IMR-90 (cell line): ENCODE measurements at regions not wholly inside any gene's neighbourhood (a gene's known extent, or its start where the extent isn't known, plus 50 kb on each side); places are given as distances from the start of the nearest gene placed in this dataset.

ENCODE experiments used
- ATAC-seq: fragments of 200-7000 bp; cut with Tn5 transposase; 2 replicates; pipeline ENCODE4 v1.9.1; 2020; ENCODE audit warnings: low read depth, mild to moderate bottlenecking, moderate library complexity
- BruUV-seq: library from RNA; stranded (reverse); fragments of 400-500 nt; replicated peaks from 2 replicates; lab custom pipeline; 2021; lab: Mats Ljungman, UMichigan
- CTCF ChIA-PET: fragments of 300-600 bp; formaldehyde crosslinking; extraction: SDS; loops from one replicate; lab custom pipeline; 2021; ENCODE audit warnings: antibody characterized with exemption; lab: Yijun Ruan, JAX
- POLR2A ChIA-PET: fragments of 300-600 bp; sonication (Branson Sonifier 250); formaldehyde crosslinking; loops from one replicate; lab custom pipeline; 2022; ENCODE audit warnings: antibody characterized with exemption; ENCODE audit not compliant: unreplicated experiment; lab: Charles Lee
- DNase-seq: peaks from one replicate; pipeline ENCODE4 v3.0.0; 2013
- H2AFZ ChIP-seq: replicated peaks from 2 replicates; pipeline ENCODE3; 2013; ENCODE audit warnings: low read length, mild to moderate bottlenecking; ENCODE audit not compliant: poor library complexity
- H2AK5ac ChIP-seq: 2 replicates; pipeline ENCODE4 v1.6.1; 2013; ENCODE audit warnings: low read depth, low read length, inconsistent platforms
- H2AK9ac ChIP-seq: replicated peaks from 2 replicates; pipeline ENCODE3; 2013; ENCODE audit warnings: mild to moderate bottlenecking, low read depth, low read length, moderate library complexity; ENCODE audit not compliant: poor library complexity
- H2BK120ac ChIP-seq: 2 replicates; pipeline ENCODE4 v1.6.1; 2013; ENCODE audit warnings: low read depth, low read length, inconsistent platforms
- H2BK15ac ChIP-seq: 3 replicates; pipeline ENCODE4 v1.6.1; 2013; ENCODE audit warnings: low read depth, low read length, inconsistent platforms
- H2BK20ac ChIP-seq: 2 replicates; pipeline ENCODE4 v1.6.1; 2013; ENCODE audit warnings: low read depth, mild to moderate bottlenecking, inconsistent platforms, low read length, moderate library complexity
- H2BK5ac ChIP-seq: 2 replicates; pipeline ENCODE4 v1.6.1; 2013; ENCODE audit warnings: mild to moderate bottlenecking, low read depth, low read length, inconsistent platforms; ENCODE audit not compliant: poor library complexity, severe bottlenecking
- H3K14ac ChIP-seq: replicated peaks from 2 replicates; pipeline ENCODE4 v1.6.1; 2013; ENCODE audit warnings: low read depth, low read length, inconsistent platforms
- H3K18ac ChIP-seq: 2 replicates; pipeline ENCODE4 v1.6.1; 2013; ENCODE audit warnings: low read depth, low read length, control low read depth
- H3K23ac ChIP-seq: 2 replicates; pipeline ENCODE4 v1.6.1; 2013; ENCODE audit warnings: low read depth, low read length, inconsistent platforms
- H3K27ac ChIP-seq: 2 replicates; pipeline ENCODE4 v1.5.1; 2013; ENCODE audit warnings: mild to moderate bottlenecking, control low read depth, low read length; ENCODE audit not compliant: insufficient read depth
- H3K27me3 ChIP-seq: 2 replicates; pipeline ENCODE4 v1.6.1; 2013; ENCODE audit warnings: low read length; ENCODE audit not compliant: control insufficient read depth, insufficient read depth
- H3K36me3 ChIP-seq: 2 replicates; pipeline ENCODE4 v1.6.1; 2013; ENCODE audit warnings: low read length, mixed read lengths; ENCODE audit not compliant: control insufficient read depth, insufficient read depth
- H3K4ac ChIP-seq: 2 replicates; pipeline ENCODE4 v1.6.1; 2013; ENCODE audit warnings: low read depth, low read length, inconsistent platforms
- H3K4me1 ChIP-seq: 2 replicates; pipeline ENCODE4 v1.6.1; 2013; ENCODE audit warnings: low read length, mixed read lengths; ENCODE audit not compliant: control insufficient read depth, insufficient read depth
- H3K4me2 ChIP-seq: 2 replicates; pipeline ENCODE4 v1.6.1; 2013; ENCODE audit warnings: low read depth, mild to moderate bottlenecking, control low read depth, low read length, moderate library complexity
- H3K4me3 ChIP-seq: 2 replicates; pipeline ENCODE4 v1.5.1; 2013; ENCODE audit warnings: low read depth, mild to moderate bottlenecking, control low read depth, low read length, moderate library complexity; ENCODE audit not compliant: insufficient read depth
- H3K56ac ChIP-seq: 2 replicates; pipeline ENCODE4 v1.6.1; 2013; ENCODE audit warnings: low read length, inconsistent platforms; ENCODE audit not compliant: insufficient read depth; ENCODE audit errors: extremely low read depth
- H3K79me1 ChIP-seq, 2 experiments: 2 replicates each; pipeline ENCODE4 v1.6.1; 2013; ENCODE audit warnings: low read length in 2 of 2, inconsistent platforms in 1 of 2, low read depth in 1 of 2
- H3K9ac ChIP-seq: 2 replicates; pipeline ENCODE4 v1.6.1; 2013; ENCODE audit warnings: low read depth, low read length, control low read depth
- H3K9me1 ChIP-seq: 2 replicates; pipeline ENCODE4 v1.6.1; 2013; ENCODE audit warnings: low read length, inconsistent platforms; ENCODE audit not compliant: insufficient read depth
- H3K9me3 ChIP-seq: 2 replicates; pipeline ENCODE4 v1.6.1; 2013; ENCODE audit warnings: low read length; ENCODE audit not compliant: control insufficient read depth, insufficient read depth
- H4K20me1 ChIP-seq: 2 replicates; pipeline ENCODE4 v1.6.1; 2013; ENCODE audit warnings: low read length, inconsistent platforms; ENCODE audit not compliant: insufficient read depth
- H4K5ac ChIP-seq: 2 replicates; pipeline ENCODE4 v1.6.1; 2013; ENCODE audit warnings: mild to moderate bottlenecking, low read depth, low read length, control low read depth
- H4K8ac ChIP-seq, 2 experiments: 2 replicates each; pipeline ENCODE4 v1.6.1; 2013; ENCODE audit warnings: low read depth in 2 of 2, low read length in 2 of 2, control low read depth in 1 of 2, inconsistent platforms in 1 of 2
- H4K91ac ChIP-seq: 2 replicates; pipeline ENCODE4 v1.6.1; 2013; ENCODE audit warnings: low read depth, low read length, inconsistent platforms; ENCODE audit not compliant: insufficient read depth
- CEBPB ChIP-seq: IDR thresholded peaks from 2 replicates; pipeline ENCODE4 v1.6.1; 2012; ENCODE audit warnings: low read depth, low read length, improper control_type of control experiment
- CHD1 ChIP-seq: IDR thresholded peaks from 2 replicates; pipeline ENCODE4 v1.6.1; 2012; ENCODE audit warnings: low read depth, low read length, improper control_type of control experiment
- MAZ ChIP-seq: IDR thresholded peaks from 2 replicates; pipeline ENCODE4 v1.6.1; 2012; ENCODE audit warnings: low read depth, mild to moderate bottlenecking, low read length, improper control_type of control experiment, moderate library complexity, borderline replicate concordance
- NFE2L2 ChIP-seq: fragments of 150-350 bp; IDR thresholded peaks from 2 replicates; pipeline ENCODE4 v1.6.1; 2016; ENCODE audit warnings: low read depth, mild to moderate bottlenecking, low read length
- RAD21 ChIP-seq: IDR thresholded peaks from 2 replicates; pipeline ENCODE4 v1.6.1; 2012; ENCODE audit warnings: low read length, improper control_type of control experiment
- RCOR1 ChIP-seq: IDR thresholded peaks from 2 replicates; pipeline ENCODE4 v1.6.1; 2012; ENCODE audit warnings: mild to moderate bottlenecking, low read length, improper control_type of control experiment; ENCODE audit not compliant: insufficient replicate concordance
- RFX5 ChIP-seq: IDR thresholded peaks from 2 replicates; pipeline ENCODE4 v1.8.0; 2012; ENCODE audit warnings: low read depth, mild to moderate bottlenecking, low read length, moderate library complexity
- SMC3 ChIP-seq: fragments of 150-350 bp; IDR thresholded peaks from 2 replicates; pipeline ENCODE4 v1.6.1; 2016; ENCODE audit warnings: low read depth, mild to moderate bottlenecking, antibody characterized with exemption, low read length, moderate library complexity
- WGBS, 2 experiments: methylation state at CpG; one replicate each; pipeline versions ENCODE4 v1.1.5 to v1.1.7; 2013; ENCODE audit warnings: missing lambda C conversion rate in 2 of 2; ENCODE audit not compliant: insufficient read length in 1 of 2; ENCODE audit errors: extremely low coverage in 2 of 2; 5-methylcytosine and 5-hydroxymethylcytosine counted together
- dilution Hi-C: fragments of 300-500 bp; cut with HindIII; formaldehyde crosslinking; loops from one replicate; pipeline ENCODE4 v1.14.3; 2018; ENCODE audit warnings: low sequenced_read_pairs; ENCODE audit not compliant: unreplicated experiment
- in situ Hi-C: fragments of 300-500 bp; cut with MboI; formaldehyde crosslinking; loops from 3 replicates; pipeline ENCODE4 v1.14.3; 2019; ENCODE audit warnings: low sequenced_read_pairs, inconsistent platforms, mixed read lengths
- intact Hi-C: fragments of 100-400 bp; cut with micrococcal nuclease; formaldehyde crosslinking; loops from 2 replicates; pipeline ENCODE4 v1.10.0; 2022
- TF ChIP-seq, protein P1 (sequence below): fragments of 150-350 bp; IDR thresholded peaks from 2 replicates; pipeline ENCODE4 v1.6.1; 2016; ENCODE audit warnings: low read depth, mild to moderate bottlenecking, low read length, moderate library complexity, borderline replicate concordance
- TF ChIP-seq, protein P2 (sequence below): conservative IDR thresholded peaks from 2 replicates; pipeline ENCODE4 v1.5.1; 2012; ENCODE audit warnings: mild to moderate bottlenecking, low read depth, low read length, improper control_type of control experiment

GRCh38 chr19:28531979-28532378, 681.0 kb downstream of the UQCRFS1 start:
- dilution Hi-C loops (no loop called here), intact Hi-C loops (no loop called here), in situ Hi-C loops (no loop called here)
- no peak overlapping the region for H3K23ac ChIP-seq
- H3K4me3 ChIP-seq = no peak overlapping the region
- H3K56ac ChIP-seq = no peak overlapping the region
- H3K9me3 ChIP-seq = peaks cover 6% of the 10 kb centered on the region; the same call in 1 of the 2 replicates
- H3K4me2 ChIP-seq = no peak overlapping the region
- H3K4me1 ChIP-seq = no peaks in the 10 kb centered on the region
- no peak overlapping the region for H2AK9ac ChIP-seq
- no peak overlapping the region for H3K27ac ChIP-seq
- no peak overlapping the region for H2BK20ac ChIP-seq
- no peak overlapping the region for H2BK15ac ChIP-seq
- no peak overlapping the region for H2BK5ac ChIP-seq
- H3K9ac ChIP-seq = no peak overlapping the region
- H4K5ac ChIP-seq = no peak overlapping the region
- BruUV-seq = no TSS peak
- DNase-seq (no peak), ATAC-seq (no peak)
- H3K9me1 ChIP-seq = no peaks in the 10 kb centered on the region
- no peak overlapping the region for H2AFZ ChIP-seq
- CTCF ChIA-PET = no interaction called here
- H4K91ac ChIP-seq = no peak overlapping the region
- no peak overlapping the region for H3K18ac ChIP-seq
- no CpG with 5 or more reads among the region's 1 CpG for WGBS, 2 experiments
- no peaks in the 10 kb centered on the region for H4K20me1 ChIP-seq
- no peak overlapping the region for H3K4ac ChIP-seq
- POLR2A ChIA-PET = no interaction called here
- no peak overlapping the region for H2BK120ac ChIP-seq
- no peaks in the 10 kb centered on the region for H3K79me1 ChIP-seq
- TF ChIP-seq, protein P1, sequence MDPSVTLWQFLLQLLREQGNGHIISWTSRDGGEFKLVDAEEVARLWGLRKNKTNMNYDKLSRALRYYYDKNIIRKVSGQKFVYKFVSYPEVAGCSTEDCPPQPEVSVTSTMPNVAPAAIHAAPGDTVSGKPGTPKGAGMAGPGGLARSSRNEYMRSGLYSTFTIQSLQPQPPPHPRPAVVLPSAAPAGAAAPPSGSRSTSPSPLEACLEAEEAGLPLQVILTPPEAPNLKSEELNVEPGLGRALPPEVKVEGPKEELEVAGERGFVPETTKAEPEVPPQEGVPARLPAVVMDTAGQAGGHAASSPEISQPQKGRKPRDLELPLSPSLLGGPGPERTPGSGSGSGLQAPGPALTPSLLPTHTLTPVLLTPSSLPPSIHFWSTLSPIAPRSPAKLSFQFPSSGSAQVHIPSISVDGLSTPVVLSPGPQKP = no peak
- TF ChIP-seq, protein P2, sequence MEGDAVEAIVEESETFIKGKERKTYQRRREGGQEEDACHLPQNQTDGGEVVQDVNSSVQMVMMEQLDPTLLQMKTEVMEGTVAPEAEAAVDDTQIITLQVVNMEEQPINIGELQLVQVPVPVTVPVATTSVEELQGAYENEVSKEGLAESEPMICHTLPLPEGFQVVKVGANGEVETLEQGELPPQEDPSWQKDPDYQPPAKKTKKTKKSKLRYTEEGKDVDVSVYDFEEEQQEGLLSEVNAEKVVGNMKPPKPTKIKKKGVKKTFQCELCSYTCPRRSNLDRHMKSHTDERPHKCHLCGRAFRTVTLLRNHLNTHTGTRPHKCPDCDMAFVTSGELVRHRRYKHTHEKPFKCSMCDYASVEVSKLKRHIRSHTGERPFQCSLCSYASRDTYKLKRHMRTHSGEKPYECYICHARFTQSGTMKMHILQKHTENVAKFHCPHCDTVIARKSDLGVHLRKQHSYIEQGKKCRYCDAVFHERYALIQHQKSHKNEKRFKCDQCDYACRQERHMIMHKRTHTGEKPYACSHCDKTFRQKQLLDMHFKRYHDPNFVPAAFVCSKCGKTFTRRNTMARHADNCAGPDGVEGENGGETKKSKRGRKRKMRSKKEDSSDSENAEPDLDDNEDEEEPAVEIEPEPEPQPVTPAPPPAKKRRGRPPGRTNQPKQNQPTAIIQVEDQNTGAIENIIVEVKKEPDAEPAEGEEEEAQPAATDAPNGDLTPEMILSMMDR = no peak
- no peak for TF ChIP-seq SMC3
- no peak for TF ChIP-seq RFX5
- no peak for TF ChIP-seq MAZ
- TF ChIP-seq CHD1 = no peak
- TF ChIP-seq NFE2L2 = no peak
- TF ChIP-seq CEBPB = no peak
- TF ChIP-seq RCOR1 = no peak
- TF ChIP-seq RAD21 = no peak
- no peaks in the 10 kb centered on the region for H3K36me3 ChIP-seq
- no peaks in the 10 kb centered on the region for H3K27me3 ChIP-seq
- H4K8ac ChIP-seq = no peak overlapping the region
- H3K14ac ChIP-seq = no peak overlapping the region
- no peak overlapping the region for H2AK5ac ChIP-seq
